Lower leg skin (tissue), 3 donors: ENCODE measurements at regions not wholly inside any gene's neighbourhood (a gene's known extent, or its start where the extent isn't known, plus 50 kb on each side); places are given as distances from the start of the nearest gene placed in this dataset.

Experiments used
- POLR2A ChIP-seq, 2 donors: fragments of 450-650 bp; IDR thresholded peaks; one replicate each; pipeline ENCODE4 v1.6.1; 2016 to 2017; ENCODE audit warnings: antibody characterized with exemption in 2 of 2, mild to moderate bottlenecking in 1 of 2, moderate library complexity in 1 of 2
- TF ChIP-seq, protein P1 (sequence below), 3 donors: fragments of 450-650 bp; IDR thresholded peaks; one replicate each; pipeline ENCODE4 v1.5.1; 2016; ENCODE audit warnings: antibody characterized with exemption in 3 of 3, mild to moderate bottlenecking in 3 of 3, moderate library complexity in 2 of 3

DNA sequence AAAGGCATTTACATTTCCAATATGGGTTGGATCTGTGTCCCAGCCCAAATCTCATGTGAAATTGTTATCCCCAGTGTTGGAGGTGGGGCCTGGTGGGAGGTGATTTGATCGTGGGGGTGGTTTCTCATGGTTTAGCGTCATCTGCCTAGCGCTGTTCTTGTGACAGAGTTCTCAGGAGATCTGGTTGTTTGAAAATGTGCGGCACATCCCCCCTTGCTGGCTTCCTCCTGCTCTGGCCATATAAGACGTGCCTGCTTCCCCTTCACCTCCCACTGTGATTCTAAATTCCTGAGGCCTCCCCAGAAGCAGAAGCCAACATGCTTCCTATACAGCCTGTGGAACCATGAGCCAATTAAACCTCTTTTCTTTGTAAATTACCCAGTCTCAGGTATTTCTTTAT, 126.2 kb upstream of the FNDC3A start:
- TF ChIP-seq, protein P1, sequence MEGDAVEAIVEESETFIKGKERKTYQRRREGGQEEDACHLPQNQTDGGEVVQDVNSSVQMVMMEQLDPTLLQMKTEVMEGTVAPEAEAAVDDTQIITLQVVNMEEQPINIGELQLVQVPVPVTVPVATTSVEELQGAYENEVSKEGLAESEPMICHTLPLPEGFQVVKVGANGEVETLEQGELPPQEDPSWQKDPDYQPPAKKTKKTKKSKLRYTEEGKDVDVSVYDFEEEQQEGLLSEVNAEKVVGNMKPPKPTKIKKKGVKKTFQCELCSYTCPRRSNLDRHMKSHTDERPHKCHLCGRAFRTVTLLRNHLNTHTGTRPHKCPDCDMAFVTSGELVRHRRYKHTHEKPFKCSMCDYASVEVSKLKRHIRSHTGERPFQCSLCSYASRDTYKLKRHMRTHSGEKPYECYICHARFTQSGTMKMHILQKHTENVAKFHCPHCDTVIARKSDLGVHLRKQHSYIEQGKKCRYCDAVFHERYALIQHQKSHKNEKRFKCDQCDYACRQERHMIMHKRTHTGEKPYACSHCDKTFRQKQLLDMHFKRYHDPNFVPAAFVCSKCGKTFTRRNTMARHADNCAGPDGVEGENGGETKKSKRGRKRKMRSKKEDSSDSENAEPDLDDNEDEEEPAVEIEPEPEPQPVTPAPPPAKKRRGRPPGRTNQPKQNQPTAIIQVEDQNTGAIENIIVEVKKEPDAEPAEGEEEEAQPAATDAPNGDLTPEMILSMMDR (IDR thresholded peaks at IDR 0.05): no peak
- TF ChIP-seq POLR2A (IDR thresholded peaks at IDR 0.05): no peak
